Nephron progenitor cell (in vitro differentiated cells): ENCODE measurements at regions not wholly inside any gene's neighbourhood (a gene's known extent, or its start where the extent isn't known, plus 50 kb on each side); places are given as distances from the start of the nearest gene placed in this dataset.
A peak's percentile ranks its signal among the peaks of the same experiment; 100 is the strongest.
"Not testable (repeated sequence)": the region's sequence is repeated elsewhere in the genome, so short reads cannot be mapped to it uniquely, and the experiment has no call there.

ENCODE experiments used
- DNase-seq: peaks from one replicate; pipeline ENCODE4 v3.0.0; 2021
- H3K27ac Mint-ChIP-seq: 2 replicates; pipeline ENCODE4 v1.8.0; 2021; ENCODE audit warnings: mild to moderate bottlenecking, moderate library complexity, mixed read lengths
- H3K27me3 Mint-ChIP-seq: 2 replicates; pipeline ENCODE4 v1.8.0; 2021; ENCODE audit warnings: mild to moderate bottlenecking, low read depth, mixed read lengths; ENCODE audit not compliant: poor library complexity
- H3K36me3 Mint-ChIP-seq: 2 replicates; pipeline ENCODE4 v1.8.0; 2021; ENCODE audit warnings: low read depth, mixed read lengths
- H3K4me1 Mint-ChIP-seq: 2 replicates; pipeline ENCODE4 v1.8.0; 2021; ENCODE audit warnings: mixed read lengths
- H3K4me3 Mint-ChIP-seq: 2 replicates; pipeline ENCODE4 v1.8.0; 2021; ENCODE audit warnings: mild to moderate bottlenecking, moderate library complexity, mixed read lengths
- H3K9me3 Mint-ChIP-seq: 2 replicates; pipeline ENCODE4 v1.8.0; 2021; ENCODE audit warnings: mild to moderate bottlenecking, moderate library complexity, mixed read lengths
- CTCF ChIP-seq: fragments of 200-600 bp; sonication (generic); IDR thresholded peaks from 2 replicates; pipeline ENCODE4 v1.5.0; 2021; ENCODE audit warnings: antibody characterized with exemption

DNA sequence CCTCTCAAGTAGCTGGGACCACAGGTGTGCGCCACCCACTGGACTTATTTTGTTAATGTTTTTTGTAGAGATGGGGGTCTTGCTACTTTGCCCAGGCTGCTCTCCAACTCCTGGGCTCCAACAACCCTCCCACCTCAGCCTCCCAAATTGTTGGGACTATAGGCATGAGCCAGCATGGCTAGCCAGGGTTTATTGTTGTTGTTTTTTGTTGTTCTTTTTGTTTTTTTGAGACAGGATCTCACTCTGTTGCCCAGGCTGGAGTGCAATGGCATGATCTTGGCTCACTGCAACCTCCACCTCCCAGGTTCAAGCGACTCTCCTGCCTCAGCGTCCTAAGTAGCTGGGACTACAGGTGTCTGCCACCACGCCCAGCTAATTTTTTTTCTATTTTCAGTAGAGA is 142.2 kb downstream of the CRLF3 start:
- not testable (repeated sequence) for H3K4me3 Mint-ChIP-seq, H3K36me3 Mint-ChIP-seq, H3K27ac Mint-ChIP-seq, DNase-seq
- peaks cover 16% of the 10 kb centered on the region for H3K27me3 Mint-ChIP-seq
- H3K4me1 Mint-ChIP-seq, result peaks cover 16% of the 10 kb centered on the region
- H3K9me3 Mint-ChIP-seq, result peaks cover 16% of the 10 kb centered on the region

DNA sequence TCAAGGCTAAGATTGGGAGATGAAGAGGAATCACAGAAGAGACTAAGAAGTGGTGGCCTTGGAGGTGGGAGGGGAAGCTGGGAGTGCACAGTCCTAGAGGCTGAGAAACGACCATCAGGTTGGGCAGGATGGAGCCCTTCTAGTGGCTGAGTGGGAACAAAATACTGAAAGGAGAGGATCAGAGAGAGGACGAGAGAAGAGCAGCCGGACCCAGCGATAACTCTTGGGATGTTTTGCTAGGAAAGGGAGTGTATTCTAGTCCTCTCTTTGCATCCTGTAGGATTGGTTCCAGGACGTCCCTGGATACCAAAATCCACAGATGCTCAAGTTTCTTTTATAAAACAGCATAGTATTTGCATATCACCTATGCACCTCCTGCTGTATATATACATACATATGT is 143.8 kb downstream of the CRLF3 start:
- not testable (repeated sequence) for H3K36me3 Mint-ChIP-seq, DNase-seq, H3K4me3 Mint-ChIP-seq, H3K4me1 Mint-ChIP-seq, H3K27ac Mint-ChIP-seq, H3K27me3 Mint-ChIP-seq
- H3K9me3 Mint-ChIP-seq, result peaks cover 20% of the 10 kb centered on the region

- H3K27me3 Mint-ChIP-seq, result peaks cover 7% of the 10 kb centered on the region
- peaks cover 4% of the 10 kb centered on the region for H3K36me3 Mint-ChIP-seq
- no peak for TF ChIP-seq CTCF
- H3K4me3 Mint-ChIP-seq, result no peak overlapping the region
- no peak overlapping the region for H3K27ac Mint-ChIP-seq
- no peak for DNase-seq
- no peaks in the 10 kb centered on the region for H3K4me1 Mint-ChIP-seq
- H3K9me3 Mint-ChIP-seq, result peaks cover 12% of the 10 kb centered on the region
Observed at GRCh38 chr17:30677550-30678249, 146.8 kb downstream of the CRLF3 start.

DNA sequence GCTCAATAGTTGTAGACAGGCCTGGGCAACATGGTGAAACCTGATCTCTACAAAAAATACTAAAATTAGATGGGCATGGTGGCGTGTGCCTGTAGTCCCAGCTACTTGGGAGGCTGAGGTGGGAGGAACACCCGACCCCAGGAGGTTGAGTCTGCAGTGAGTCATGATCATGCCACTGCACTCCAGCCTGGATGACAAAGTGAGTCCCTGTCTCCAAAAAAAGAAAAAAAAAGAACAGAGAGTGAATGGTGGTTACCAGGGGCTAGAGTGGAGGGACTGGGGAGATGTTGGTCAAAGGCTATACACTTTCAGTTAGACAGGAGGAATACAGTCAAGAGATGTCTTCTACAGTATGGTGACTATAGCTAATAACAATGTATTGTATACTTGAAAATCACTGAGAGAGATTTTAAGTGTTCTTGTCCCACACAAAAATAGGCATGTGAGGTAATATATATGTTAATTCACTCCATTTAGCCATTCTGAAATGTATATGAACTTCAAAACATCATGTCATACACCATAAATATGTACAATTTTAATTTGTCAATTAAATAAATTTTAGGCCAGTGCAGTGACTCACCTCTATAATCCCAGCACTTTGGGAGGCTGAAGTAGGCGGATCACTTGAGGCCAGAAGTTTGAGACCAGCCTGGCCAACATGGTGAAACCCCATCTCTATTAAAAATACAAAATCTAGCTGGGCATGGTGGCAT is 148.6 kb downstream of the CRLF3 start:
- not testable (repeated sequence) for DNase-seq, H3K4me1 Mint-ChIP-seq, H3K4me3 Mint-ChIP-seq, H3K27ac Mint-ChIP-seq, H3K27me3 Mint-ChIP-seq, H3K36me3 Mint-ChIP-seq
- H3K9me3 Mint-ChIP-seq, result peaks cover 12% of the 10 kb centered on the region

DNA sequence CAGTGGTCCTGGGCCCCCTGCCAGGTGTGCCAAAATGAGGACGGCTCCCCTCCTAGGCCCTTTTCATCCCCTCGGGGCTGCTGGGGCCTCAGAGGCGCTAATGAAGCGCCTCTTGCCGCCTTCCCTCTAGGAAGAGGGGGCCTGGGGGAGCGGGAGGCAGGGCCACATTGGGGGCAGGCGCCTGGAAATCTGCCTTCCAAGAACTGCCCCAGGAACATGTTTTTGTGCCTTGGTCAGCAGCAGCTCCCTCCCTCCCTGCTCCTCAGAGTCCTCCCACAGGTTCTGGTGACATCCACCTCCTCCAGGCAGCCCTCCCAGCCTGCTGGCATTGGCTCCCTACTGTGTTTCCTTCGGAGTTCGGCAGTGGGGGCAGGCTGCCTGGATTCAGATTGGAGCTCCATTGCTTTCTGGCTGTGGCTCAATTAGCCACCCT is 155.3 kb downstream of the CRLF3 start:
- DNase-seq, H3K9me3 Mint-ChIP-seq, H3K36me3 Mint-ChIP-seq, H3K4me3 Mint-ChIP-seq, H3K27me3 Mint-ChIP-seq, H3K27ac Mint-ChIP-seq, H3K4me1 Mint-ChIP-seq: not testable (repeated sequence)

DNA sequence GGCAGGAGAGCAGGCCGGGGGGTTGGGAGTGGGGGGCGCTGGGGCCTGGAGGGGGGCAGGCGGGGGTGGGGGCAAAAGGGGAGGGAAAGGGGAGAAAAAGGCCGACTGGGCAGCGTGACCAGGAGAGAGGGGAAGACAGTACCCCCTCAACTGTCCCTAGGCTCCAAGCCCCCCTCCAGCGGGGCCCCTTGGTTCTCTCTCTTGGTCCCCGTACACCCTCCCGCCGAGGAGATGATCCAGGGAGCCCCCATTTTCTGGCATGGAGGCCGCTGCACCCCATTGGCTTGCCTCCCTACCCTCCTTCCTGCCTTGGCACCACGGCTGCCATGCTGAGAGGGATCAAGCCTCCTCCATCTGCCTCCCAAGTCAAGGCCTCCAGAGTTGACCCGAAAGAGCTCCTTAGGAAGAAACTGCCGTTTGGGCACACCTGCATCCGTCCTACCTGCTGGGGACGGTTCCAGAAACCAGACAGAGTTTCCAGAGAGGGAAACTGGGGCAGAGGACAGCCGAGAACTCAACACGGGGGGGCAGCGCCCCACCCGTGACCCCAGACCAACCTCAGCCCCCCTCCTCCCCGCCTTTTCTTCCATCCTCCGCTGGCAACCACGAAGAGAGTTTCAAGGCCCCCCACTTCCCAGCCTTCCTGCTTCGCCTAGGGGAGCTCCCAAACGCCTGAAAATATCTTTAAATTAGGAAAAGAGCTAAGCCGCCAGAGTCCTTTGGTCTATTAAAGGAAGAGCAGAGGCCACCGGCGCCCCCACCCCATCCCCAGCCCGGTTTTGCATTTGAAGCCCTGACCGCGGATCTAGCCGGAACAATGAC is 155.9 kb downstream of the CRLF3 start:
- H3K9me3 Mint-ChIP-seq, H3K36me3 Mint-ChIP-seq, H3K4me1 Mint-ChIP-seq, H3K27me3 Mint-ChIP-seq, H3K27ac Mint-ChIP-seq: not testable (repeated sequence)
- H3K4me3 Mint-ChIP-seq, result peak overlapping the region; percentile 69
- peak; percentile 20 for DNase-seq

- not testable (repeated sequence) for H3K27ac Mint-ChIP-seq, H3K27me3 Mint-ChIP-seq, H3K4me1 Mint-ChIP-seq, H3K9me3 Mint-ChIP-seq, H3K36me3 Mint-ChIP-seq
- DNase-seq, result peak; percentile 67
- H3K4me3 Mint-ChIP-seq, result peak overlapping the region; percentile 57
Observed at GRCh38 chr17:30667657-30668359, 156.7 kb downstream of the CRLF3 start.

GRCh38 chr17:30666838-30667656 is 157.4 kb downstream of the CRLF3 start:
- peak overlapping the region; percentile 66 for H3K4me3 Mint-ChIP-seq
- not testable (repeated sequence) for DNase-seq, H3K36me3 Mint-ChIP-seq, H3K27ac Mint-ChIP-seq, H3K4me1 Mint-ChIP-seq, H3K27me3 Mint-ChIP-seq, H3K9me3 Mint-ChIP-seq

DNA sequence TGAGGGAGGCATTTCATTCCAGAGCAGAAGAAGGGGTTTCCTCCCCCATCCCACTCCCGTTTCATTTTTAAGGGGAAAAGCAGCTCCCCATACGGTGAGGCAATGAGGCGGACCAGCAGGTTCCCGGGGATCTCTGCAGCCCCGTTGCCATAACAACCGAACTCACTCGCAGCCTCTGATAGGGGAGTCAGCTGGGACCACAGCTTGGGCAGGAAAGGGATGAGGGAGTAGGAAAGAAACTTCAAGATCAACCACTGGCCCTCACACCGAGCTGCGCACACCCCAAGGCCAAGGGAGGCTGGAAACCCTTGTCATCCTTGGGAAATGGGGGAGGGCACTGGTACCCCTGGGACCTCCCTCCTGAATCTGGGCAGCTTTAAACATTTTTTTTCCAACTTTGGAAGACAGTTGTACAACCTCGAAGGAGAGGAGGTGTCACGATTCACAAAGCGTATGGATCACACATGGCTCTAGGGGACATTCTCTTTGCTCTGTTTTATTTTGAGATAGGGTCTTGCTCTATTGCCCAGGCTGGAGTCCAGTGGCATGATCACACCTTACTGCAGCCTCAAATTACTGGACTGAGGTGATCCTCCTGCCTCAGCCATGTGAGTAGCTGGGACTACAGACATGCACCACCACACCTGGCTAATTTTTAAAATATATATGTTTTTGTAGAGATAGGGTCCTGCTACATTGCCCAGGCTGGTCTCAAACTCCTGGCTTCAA is 160.6 kb downstream of the CRLF3 start:
- not testable (repeated sequence) for H3K4me3 Mint-ChIP-seq, H3K4me1 Mint-ChIP-seq, H3K9me3 Mint-ChIP-seq, H3K27ac Mint-ChIP-seq, H3K27me3 Mint-ChIP-seq, H3K36me3 Mint-ChIP-seq
- peak; percentile 11 for DNase-seq

GRCh38 chr17:30657148-30657547 is 167.3 kb downstream of the CRLF3 start:
- H3K27ac Mint-ChIP-seq, H3K4me3 Mint-ChIP-seq, H3K9me3 Mint-ChIP-seq, H3K36me3 Mint-ChIP-seq, H3K4me1 Mint-ChIP-seq, H3K27me3 Mint-ChIP-seq, DNase-seq: not testable (repeated sequence)

DNA sequence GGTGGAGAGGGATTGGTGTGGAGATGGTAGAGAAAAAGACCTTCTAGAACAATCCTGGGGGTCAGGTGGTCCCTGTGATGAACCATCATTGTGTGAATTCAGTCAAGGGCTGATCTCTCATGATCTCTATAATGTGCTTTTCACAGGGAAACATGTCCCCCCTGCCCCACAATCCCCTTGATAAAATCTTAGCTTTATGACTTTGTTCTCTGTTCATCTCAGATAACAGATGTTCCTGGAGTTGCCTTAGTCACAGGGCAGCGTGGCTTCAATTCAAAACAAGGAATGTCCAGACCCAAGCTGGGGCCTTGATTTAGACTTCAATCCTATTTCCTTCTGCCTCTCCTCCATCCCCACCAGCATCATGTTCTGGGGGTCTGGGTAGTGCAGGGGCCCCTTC is 171.5 kb downstream of the CRLF3 start:
- H3K36me3 Mint-ChIP-seq, H3K4me1 Mint-ChIP-seq, H3K9me3 Mint-ChIP-seq, DNase-seq, H3K4me3 Mint-ChIP-seq, H3K27me3 Mint-ChIP-seq, H3K27ac Mint-ChIP-seq: not testable (repeated sequence)

DNA sequence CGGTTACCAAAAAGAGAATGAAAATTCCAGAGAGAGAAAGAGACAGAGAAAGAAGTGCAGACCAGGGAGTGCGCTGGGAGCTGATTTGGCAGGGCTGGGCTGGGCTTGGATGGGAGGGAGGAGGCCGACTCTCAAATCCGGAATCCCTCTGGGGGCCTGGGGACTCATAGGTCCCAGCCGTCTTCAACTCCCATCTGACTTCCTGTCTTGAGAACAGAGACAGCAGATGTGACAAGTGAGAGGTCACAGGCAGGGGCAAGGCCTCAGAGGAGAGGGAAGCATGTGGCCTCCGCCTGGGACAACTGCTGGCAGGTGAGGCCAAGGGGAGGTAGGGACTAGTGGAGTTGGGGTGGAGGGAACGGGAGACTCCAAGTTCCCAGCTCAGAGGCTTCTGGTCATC is 172.9 kb downstream of the GOSR1 start:
- not testable (repeated sequence) for H3K9me3 Mint-ChIP-seq, H3K4me1 Mint-ChIP-seq, H3K27me3 Mint-ChIP-seq, H3K4me3 Mint-ChIP-seq, H3K36me3 Mint-ChIP-seq, DNase-seq, H3K27ac Mint-ChIP-seq
